A549 (cell line): ENCODE measurements at regions not wholly inside any gene's neighbourhood (a gene's known extent, or its start where the extent isn't known, plus 50 kb on each side); places are given as distances from the start of the nearest gene placed in this dataset.

Experiments
- ATAC-seq, 2 experiments: fragments of 200-7000 bp in 1 of 2; fragments of >200 bp in 1 of 2; cut with Nextera tagmentation in 1 of 2; cut with Tn5 transposase in 1 of 2; 3 replicates each; pipeline versions ENCODE4 v1.8.0 to v1.9.1; 2018 to 2020; ENCODE audit warnings: mild to moderate bottlenecking in 1 of 2, moderate library complexity in 1 of 2
- CTCF ChIA-PET: fragments of 300-600 bp; sonication (Branson Sonifier 250); formaldehyde crosslinking; extraction: SDS; loops from one replicate; lab custom pipeline; 2021; ENCODE audit warnings: antibody characterized with exemption, inconsistent platforms; lab: Yijun Ruan, JAX
- POLR2A ChIA-PET: fragments of 350-600 bp; formaldehyde crosslinking; extraction: SDS; loops from one replicate; lab custom pipeline; 2021; ENCODE audit warnings: antibody characterized with exemption, inconsistent platforms; lab: Yijun Ruan, JAX
- DNase-seq, 2 experiments: peaks; one replicate each; pipeline versions ENCODE4 v3.0.0 to v3.0.0-alpha.2; 2011 to 2016; ENCODE audit warnings: low read depth in 1 of 2, low spot score in 1 of 2
- FAIRE-seq: peaks from 2 replicates; lab custom pipeline; 2011; peaks lifted over from hg19 to GRCh38; lab: Jason Lieb, UNC
- H3K27ac ChIP-seq, 2 experiments: fragments of >200 bp; sonication (Bioruptor Twin); formaldehyde crosslinking; 3 replicates each; pipeline ENCODE4 v1.5.1; 2016 to 2017
- H3K4me1 ChIP-seq: fragments of >200 bp; sonication (Bioruptor Twin); formaldehyde crosslinking; 3 replicates; pipeline ENCODE4 v1.6.1; 2016
- H3K4me2 ChIP-seq: fragments of >200 bp; sonication (Bioruptor Twin); formaldehyde crosslinking; 3 replicates; pipeline ENCODE4 v1.6.1; 2016
- H3K4me3 ChIP-seq: fragments of >200 bp; sonication (Bioruptor Twin); formaldehyde crosslinking; 3 replicates; pipeline ENCODE4 v1.5.1; 2016
- H3K9me3 ChIP-seq: fragments of >200 bp; sonication (Bioruptor Twin); formaldehyde crosslinking; 3 replicates; pipeline ENCODE4 v1.6.1; 2016
- CBX2 ChIP-seq: fragments of 200-600 bp; sonication (generic); IDR thresholded peaks from 2 replicates; pipeline ENCODE4 v1.6.1; 2016; ENCODE audit warnings: low read depth, mild to moderate bottlenecking, borderline replicate concordance
- CEBPB ChIP-seq, 2 experiments: fragments of >200 bp in 1 of 2; sonication (Bioruptor Twin) in 1 of 2; formaldehyde crosslinking in 1 of 2; IDR thresholded peaks; 2 replicates each; pipeline ENCODE4 v1.6.1; 2012 to 2016
- CHD4 ChIP-seq: fragments of 200-600 bp; sonication (generic); IDR thresholded peaks from 2 replicates; pipeline ENCODE4 v1.6.1; 2016; ENCODE audit warnings: antibody characterized with exemption, mild to moderate bottlenecking, borderline replicate concordance
- FOSL2 ChIP-seq, 2 experiments: fragments of 450-650 bp in 1 of 2; fragments of >200 bp in 1 of 2; sonication (Bioruptor Twin) in 1 of 2; formaldehyde crosslinking; IDR thresholded peaks; 2 replicates each; pipeline versions ENCODE4 v1.5.0 to v1.6.1; 2016 to 2020; ENCODE audit warnings: mild to moderate bottlenecking in 1 of 2, moderate library complexity in 1 of 2
- HDAC2 ChIP-seq: fragments of 200-600 bp; sonication (generic); IDR thresholded peaks from 2 replicates; pipeline ENCODE4 v1.6.1; 2016
- HOXB5 ChIP-seq: fragments of 250-450 bp; sonication (Bioruptor Pico); IDR thresholded peaks from 2 replicates; pipeline ENCODE4 v1.5.0; 2020; ENCODE audit warnings: mild to moderate bottlenecking, moderate library complexity
- JUN ChIP-seq, 2 experiments: fragments of >200 bp; sonication (Bioruptor Twin); formaldehyde crosslinking; IDR thresholded peaks; 2 replicates in 1 of 2; 3 replicates in 1 of 2; pipeline ENCODE4 v1.6.1; 2016 to 2017
- PHF8 ChIP-seq: fragments of 200-600 bp; sonication (generic); IDR thresholded peaks from 2 replicates; pipeline ENCODE4 v1.6.1; 2016; ENCODE audit warnings: low read depth, mild to moderate bottlenecking, antibody characterized with exemption, moderate library complexity, borderline replicate concordance
- RARB ChIP-seq: fragments of 250-450 bp; sonication (Bioruptor Pico); IDR thresholded peaks from 2 replicates; pipeline ENCODE4 v1.8.0; 2021; ENCODE audit warnings: mild to moderate bottlenecking, moderate library complexity
- SMC3 ChIP-seq: fragments of >200 bp; sonication (Bioruptor Twin); formaldehyde crosslinking; IDR thresholded peaks from 3 replicates; pipeline ENCODE4 v1.6.1; 2018; ENCODE audit warnings: inconsistent platforms
- SREBF2 ChIP-seq: fragments of 450-650 bp; IDR thresholded peaks from 2 replicates; pipeline ENCODE4 v1.6.1; 2014; ENCODE audit warnings: mild to moderate bottlenecking, moderate library complexity
- TP53 ChIP-seq: fragments of 250-450 bp; sonication (Bioruptor Pico); IDR thresholded peaks from 2 replicates; pipeline ENCODE4 v1.5.0; 2021; ENCODE audit warnings: mild to moderate bottlenecking, moderate library complexity
- ZC3H11A ChIP-seq: fragments of 450-650 bp; IDR thresholded peaks from 2 replicates; pipeline ENCODE4 v1.6.1; 2014; ENCODE audit warnings: antibody characterized with exemption, mild to moderate bottlenecking
- ZFP36 ChIP-seq: fragments of 450-650 bp; IDR thresholded peaks from 2 replicates; pipeline ENCODE4 v1.6.1; 2014; ENCODE audit warnings: borderline replicate concordance; ENCODE audit not compliant: partially characterized antibody
- ZNF302 ChIP-seq: fragments of 250-450 bp; sonication (Bioruptor Pico); IDR thresholded peaks from 2 replicates; pipeline ENCODE4 v1.9.0; 2021; ENCODE audit warnings: inconsistent platforms, mild to moderate bottlenecking, moderate library complexity
- WGBS: methylation state at CpG from one replicate; pipeline ENCODE4 v1.1.6; 2017; ENCODE audit errors: missing lambda C conversion rate; 5-methylcytosine and 5-hydroxymethylcytosine counted together
- TF ChIP-seq, protein P1 (sequence below): fragments of >200 bp; sonication (Bioruptor Twin); formaldehyde crosslinking; IDR thresholded peaks from 2 replicates; pipeline ENCODE4 v1.6.1; 2016
- TF ChIP-seq, protein P2 (sequence below): IDR thresholded peaks from 2 replicates; pipeline ENCODE4 v1.6.1; 2012
- TF ChIP-seq, protein P3 (sequence below): fragments of >200 bp; sonication (Bioruptor Twin); formaldehyde crosslinking; IDR thresholded peaks from 3 replicates; pipeline ENCODE4 v1.6.1; 2016
- TF ChIP-seq, protein P4 (sequence below): fragments of 150-350 bp; IDR thresholded peaks from 2 replicates; pipeline ENCODE4 v1.6.1; 2014; ENCODE audit warnings: low read depth, mild to moderate bottlenecking, low read length

DNA sequence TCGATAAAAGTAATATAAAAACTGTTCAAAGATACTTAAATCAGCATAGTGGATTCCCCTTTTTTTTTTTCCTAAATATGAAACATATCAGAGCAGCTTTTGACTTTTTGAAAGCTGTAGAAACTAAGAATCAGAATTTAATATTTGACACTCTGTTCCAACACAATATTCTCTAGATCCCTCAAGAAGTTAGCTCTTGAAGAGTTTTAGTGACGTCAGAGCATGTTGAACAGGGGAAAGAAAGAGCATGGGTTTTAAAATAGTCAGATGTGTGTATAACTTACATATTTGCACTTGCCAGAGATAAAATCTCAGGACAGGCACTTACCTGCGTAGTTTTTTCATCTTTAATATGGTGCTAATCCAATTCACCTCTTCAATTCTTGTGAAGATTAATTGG, 75.2 kb upstream of the FBXL7 start:
- FAIRE-seq = no peak
- CTCF ChIA-PET = interaction anchor here (1.1 kb wide), 1 partner anchor 302 kb away, joined by 3 read pairs; no protein-coding TSS in a partner anchor
- TF ChIP-seq ZC3H11A (no peak), ZNF302 (CRISPR knock-in tag) (no peak), HDAC2 (no peak), CHD4 (no peak), FOSL2 (IDR thresholded peaks at IDR 0.05) (no peak), FOSL2 (CRISPR knock-in tag; IDR thresholded peaks at IDR 0.05) (no peak), TP53 (CRISPR knock-in tag) (no peak), SREBF2 (no peak), JUN (IDR thresholded peaks at IDR 0.05) (no peak), HOXB5 (CRISPR knock-in tag) (no peak), CEBPB (IDR thresholded peaks at IDR 0.05) (no peak), RARB (CRISPR knock-in tag) (no peak), PHF8 (no peak)
- TF ChIP-seq, protein P1, sequence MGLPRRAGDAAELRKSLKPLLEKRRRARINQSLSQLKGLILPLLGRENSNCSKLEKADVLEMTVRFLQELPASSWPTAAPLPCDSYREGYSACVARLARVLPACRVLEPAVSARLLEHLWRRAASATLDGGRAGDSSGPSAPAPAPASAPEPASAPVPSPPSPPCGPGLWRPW = no peak
- TF ChIP-seq, protein P2, sequence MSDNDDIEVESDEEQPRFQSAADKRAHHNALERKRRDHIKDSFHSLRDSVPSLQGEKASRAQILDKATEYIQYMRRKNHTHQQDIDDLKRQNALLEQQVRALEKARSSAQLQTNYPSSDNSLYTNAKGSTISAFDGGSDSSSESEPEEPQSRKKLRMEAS = no peak
- DNase-seq = no peak
- Histone ChIP-seq H3K4me2 (no peak overlapping the region), H3K4me1 (no peaks in the 10 kb centered on the region), H3K27ac (no peak overlapping the region), H3K9me3 (no peaks in the 10 kb centered on the region), H3K4me3 (no peak overlapping the region)
- POLR2A ChIA-PET = no interaction called here
- ATAC-seq = no peak
- WGBS = 0% methylated on average over 3 of the region's 3 CpGs

DNA sequence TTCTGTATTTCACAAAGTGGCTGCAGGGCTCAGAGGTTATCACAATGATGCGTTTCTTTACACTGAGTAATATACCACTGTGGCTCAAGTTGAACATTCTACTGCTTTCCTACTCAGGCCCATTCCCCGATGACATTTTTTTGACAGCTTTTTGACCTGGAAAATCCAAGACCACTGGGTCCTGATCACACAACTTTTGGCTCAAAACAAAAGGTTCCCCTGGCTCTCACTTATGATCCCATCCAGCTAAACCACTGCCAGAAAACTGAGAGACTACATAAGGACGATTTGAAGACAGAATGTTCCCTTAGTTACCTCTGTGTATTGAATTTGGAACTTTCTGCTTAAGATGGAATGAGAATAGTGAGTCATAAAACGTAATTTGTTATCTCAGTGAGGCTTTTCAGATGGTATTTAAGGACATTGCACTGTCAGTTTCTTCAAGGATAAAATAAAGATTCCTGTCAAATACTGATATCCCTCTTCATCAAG, 78.0 kb upstream of the FBXL7 start:
- H3K4me3 ChIP-seq = no peak overlapping the region
- ChIA-PET CTCF (no interaction called here), POLR2A (no interaction called here)
- no peaks in the 10 kb centered on the region for H3K9me3 ChIP-seq
- 1% methylated on average over 4 of the region's 4 CpGs for WGBS
- no peaks in the 10 kb centered on the region for H3K4me1 ChIP-seq
- no peak for ATAC-seq
- no peak for DNase-seq
- FAIRE-seq = no peak
- no peak overlapping the region for H3K4me2 ChIP-seq
- H3K27ac ChIP-seq = no peak overlapping the region
- TF ChIP-seq CBX2 = no peak

DNA sequence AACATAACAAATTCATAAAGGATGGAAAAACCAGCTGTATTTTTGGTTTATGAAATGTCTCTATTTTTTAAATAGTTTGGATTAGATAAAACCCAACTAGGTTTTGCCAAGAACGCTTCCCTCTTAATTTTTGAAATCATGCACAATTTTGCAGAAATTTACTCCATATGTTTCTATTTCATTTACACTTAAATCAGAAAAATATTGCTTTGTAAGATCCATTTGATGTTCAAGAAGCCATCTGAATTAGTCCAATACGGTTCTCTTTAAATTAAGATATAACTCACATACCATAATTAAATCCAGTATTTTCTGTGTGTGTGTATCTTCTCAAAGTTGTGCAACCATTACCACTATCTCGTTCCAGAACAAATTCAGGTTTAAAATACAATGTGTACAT, 78.6 kb upstream of the FBXL7 start:
- POLR2A ChIA-PET = no interaction called here
- Histone ChIP-seq H3K4me1 (no peaks in the 10 kb centered on the region), H3K4me3 (no peak overlapping the region), H3K9me3 (no peaks in the 10 kb centered on the region)
- CTCF ChIA-PET = no interaction called here
- no peak for TF ChIP-seq CBX2
- no peak for TF ChIP-seq HDAC2
- TF ChIP-seq, protein P3, sequence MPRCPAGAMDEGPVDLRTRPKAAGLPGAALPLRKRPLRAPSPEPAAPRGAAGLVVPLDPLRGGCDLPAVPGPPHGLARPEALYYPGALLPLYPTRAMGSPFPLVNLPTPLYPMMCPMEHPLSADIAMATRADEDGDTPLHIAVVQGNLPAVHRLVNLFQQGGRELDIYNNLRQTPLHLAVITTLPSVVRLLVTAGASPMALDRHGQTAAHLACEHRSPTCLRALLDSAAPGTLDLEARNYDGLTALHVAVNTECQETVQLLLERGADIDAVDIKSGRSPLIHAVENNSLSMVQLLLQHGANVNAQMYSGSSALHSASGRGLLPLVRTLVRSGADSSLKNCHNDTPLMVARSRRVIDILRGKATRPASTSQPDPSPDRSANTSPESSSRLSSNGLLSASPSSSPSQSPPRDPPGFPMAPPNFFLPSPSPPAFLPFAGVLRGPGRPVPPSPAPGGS = no peak
- TF ChIP-seq SMC3 = no peak
- TF ChIP-seq ZFP36 = no peak
- TF ChIP-seq, protein P4, sequence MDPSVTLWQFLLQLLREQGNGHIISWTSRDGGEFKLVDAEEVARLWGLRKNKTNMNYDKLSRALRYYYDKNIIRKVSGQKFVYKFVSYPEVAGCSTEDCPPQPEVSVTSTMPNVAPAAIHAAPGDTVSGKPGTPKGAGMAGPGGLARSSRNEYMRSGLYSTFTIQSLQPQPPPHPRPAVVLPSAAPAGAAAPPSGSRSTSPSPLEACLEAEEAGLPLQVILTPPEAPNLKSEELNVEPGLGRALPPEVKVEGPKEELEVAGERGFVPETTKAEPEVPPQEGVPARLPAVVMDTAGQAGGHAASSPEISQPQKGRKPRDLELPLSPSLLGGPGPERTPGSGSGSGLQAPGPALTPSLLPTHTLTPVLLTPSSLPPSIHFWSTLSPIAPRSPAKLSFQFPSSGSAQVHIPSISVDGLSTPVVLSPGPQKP = no peak
- TF ChIP-seq, all 56 proteins: peak for 0
- Histone ChIP-seq H3K27ac (no peak overlapping the region), H3K4me2 (no peak overlapping the region)
- 9% methylated on average over 3 of the region's 3 CpGs for WGBS
- DNase-seq = no peak
- ATAC-seq = no peak
- FAIRE-seq = no peak
